HL-60 (cell line): ENCODE measurements at regions not wholly inside any gene's neighbourhood (a gene's known extent, or its start where the extent isn't known, plus 50 kb on each side); places are given as distances from the start of the nearest gene placed in this dataset.

Experiments used
- GABPA ChIP-seq: IDR thresholded peaks from 2 replicates; pipeline ENCODE4 v1.6.1; 2012; ENCODE audit warnings: low read depth
- POLR2AphosphoS5 ChIP-seq: IDR thresholded peaks from 2 replicates; pipeline ENCODE4 v1.6.1; 2012; ENCODE audit warnings: low read depth
- SPI1 ChIP-seq: IDR thresholded peaks from 2 replicates; pipeline ENCODE4 v1.6.1; 2012; ENCODE audit warnings: low read depth, mild to moderate bottlenecking, borderline replicate concordance
- TF ChIP-seq, protein P1 (sequence below): IDR thresholded peaks from one replicate; pipeline ENCODE4 v1.5.1; 2011; ENCODE audit warnings: low read length, control low read depth, inconsistent platforms; ENCODE audit not compliant: insufficient read depth
- TF ChIP-seq, protein P2 (sequence below): IDR thresholded peaks from 2 replicates; pipeline ENCODE4 v1.6.1; 2012; ENCODE audit warnings: low read depth; ENCODE audit not compliant: insufficient replicate concordance

DNA sequence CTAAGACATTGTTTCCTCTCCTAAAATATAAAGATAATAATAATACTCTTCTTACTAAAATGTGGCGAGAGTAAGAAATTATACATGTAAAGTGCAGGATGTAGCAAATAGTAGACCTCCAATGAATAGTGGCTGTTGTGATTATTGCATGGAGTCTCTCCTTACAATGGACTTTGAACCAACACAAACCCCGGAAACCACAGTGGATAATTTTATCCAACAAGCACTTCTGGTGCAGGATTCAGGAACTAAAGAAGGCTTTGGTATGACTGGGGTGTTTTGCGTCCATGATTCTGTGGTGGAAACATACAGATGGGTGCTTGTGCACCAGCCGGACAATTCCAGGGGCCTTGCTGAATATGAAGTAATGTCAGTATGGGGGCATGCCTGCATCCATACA lies 146.4 kb upstream of the UBASH3B start:
- TF ChIP-seq, protein P1, sequence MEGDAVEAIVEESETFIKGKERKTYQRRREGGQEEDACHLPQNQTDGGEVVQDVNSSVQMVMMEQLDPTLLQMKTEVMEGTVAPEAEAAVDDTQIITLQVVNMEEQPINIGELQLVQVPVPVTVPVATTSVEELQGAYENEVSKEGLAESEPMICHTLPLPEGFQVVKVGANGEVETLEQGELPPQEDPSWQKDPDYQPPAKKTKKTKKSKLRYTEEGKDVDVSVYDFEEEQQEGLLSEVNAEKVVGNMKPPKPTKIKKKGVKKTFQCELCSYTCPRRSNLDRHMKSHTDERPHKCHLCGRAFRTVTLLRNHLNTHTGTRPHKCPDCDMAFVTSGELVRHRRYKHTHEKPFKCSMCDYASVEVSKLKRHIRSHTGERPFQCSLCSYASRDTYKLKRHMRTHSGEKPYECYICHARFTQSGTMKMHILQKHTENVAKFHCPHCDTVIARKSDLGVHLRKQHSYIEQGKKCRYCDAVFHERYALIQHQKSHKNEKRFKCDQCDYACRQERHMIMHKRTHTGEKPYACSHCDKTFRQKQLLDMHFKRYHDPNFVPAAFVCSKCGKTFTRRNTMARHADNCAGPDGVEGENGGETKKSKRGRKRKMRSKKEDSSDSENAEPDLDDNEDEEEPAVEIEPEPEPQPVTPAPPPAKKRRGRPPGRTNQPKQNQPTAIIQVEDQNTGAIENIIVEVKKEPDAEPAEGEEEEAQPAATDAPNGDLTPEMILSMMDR = no peak
- TF ChIP-seq, protein P2, sequence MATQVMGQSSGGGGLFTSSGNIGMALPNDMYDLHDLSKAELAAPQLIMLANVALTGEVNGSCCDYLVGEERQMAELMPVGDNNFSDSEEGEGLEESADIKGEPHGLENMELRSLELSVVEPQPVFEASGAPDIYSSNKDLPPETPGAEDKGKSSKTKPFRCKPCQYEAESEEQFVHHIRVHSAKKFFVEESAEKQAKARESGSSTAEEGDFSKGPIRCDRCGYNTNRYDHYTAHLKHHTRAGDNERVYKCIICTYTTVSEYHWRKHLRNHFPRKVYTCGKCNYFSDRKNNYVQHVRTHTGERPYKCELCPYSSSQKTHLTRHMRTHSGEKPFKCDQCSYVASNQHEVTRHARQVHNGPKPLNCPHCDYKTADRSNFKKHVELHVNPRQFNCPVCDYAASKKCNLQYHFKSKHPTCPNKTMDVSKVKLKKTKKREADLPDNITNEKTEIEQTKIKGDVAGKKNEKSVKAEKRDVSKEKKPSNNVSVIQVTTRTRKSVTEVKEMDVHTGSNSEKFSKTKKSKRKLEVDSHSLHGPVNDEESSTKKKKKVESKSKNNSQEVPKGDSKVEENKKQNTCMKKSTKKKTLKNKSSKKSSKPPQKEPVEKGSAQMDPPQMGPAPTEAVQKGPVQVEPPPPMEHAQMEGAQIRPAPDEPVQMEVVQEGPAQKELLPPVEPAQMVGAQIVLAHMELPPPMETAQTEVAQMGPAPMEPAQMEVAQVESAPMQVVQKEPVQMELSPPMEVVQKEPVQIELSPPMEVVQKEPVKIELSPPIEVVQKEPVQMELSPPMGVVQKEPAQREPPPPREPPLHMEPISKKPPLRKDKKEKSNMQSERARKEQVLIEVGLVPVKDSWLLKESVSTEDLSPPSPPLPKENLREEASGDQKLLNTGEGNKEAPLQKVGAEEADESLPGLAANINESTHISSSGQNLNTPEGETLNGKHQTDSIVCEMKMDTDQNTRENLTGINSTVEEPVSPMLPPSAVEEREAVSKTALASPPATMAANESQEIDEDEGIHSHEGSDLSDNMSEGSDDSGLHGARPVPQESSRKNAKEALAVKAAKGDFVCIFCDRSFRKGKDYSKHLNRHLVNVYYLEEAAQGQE = no peak
- no peak for TF ChIP-seq POLR2AphosphoS5
- no peak for TF ChIP-seq GABPA
- no peak for TF ChIP-seq SPI1
